ENCODE measurements at regions not wholly inside any gene's neighbourhood (a gene's known extent, or its start where the extent isn't known, plus 50 kb on each side); places are given as distances from the start of the nearest gene placed in this dataset.

DNA sequence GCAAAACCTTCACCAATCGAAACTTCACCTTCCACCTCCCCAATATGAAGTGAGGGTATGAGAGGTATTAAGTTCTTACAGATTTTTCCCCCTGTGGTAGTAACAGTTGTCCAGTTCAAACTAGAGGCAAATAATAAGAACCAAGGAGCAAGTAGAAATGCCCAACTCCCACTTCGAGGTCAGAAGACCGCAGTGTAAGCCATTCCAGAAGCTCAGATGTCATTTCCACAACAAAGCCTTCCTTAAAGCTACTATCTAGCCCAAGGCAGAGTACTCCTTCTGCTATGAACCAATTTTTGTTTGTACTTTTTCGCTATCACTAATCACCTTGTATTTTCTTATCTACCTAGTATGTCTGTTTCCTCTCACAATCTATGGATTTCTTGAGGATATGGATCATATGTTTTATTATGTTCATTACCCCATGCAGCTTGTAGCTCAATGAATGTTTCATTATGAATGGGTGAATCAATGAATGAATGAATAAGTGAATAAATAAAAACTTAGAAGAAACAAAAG lies 235.7 kb upstream of the KCNMB2 start:
- Histone ChIP-seq H3K27ac (no peak overlapping the region), H3K9me3 (no peaks in the 10 kb centered on the region), H3K27me3 (no peaks in the 10 kb centered on the region), H3K36me3 (no peaks in the 10 kb centered on the region), H3K4me3 (no peak overlapping the region), H3K4me1 (peaks cover 0 to 3% of the 10 kb centered on the region in 2 donors)
- DNase-seq (ENCODE audit: low spot score in 2 of 2): no peak
- intact Hi-C loops (cut with DNase I): loop anchor here (10.0 kb wide), 1 partner anchor 116 kb away; no protein-coding TSS in a partner anchor
- TF ChIP-seq, protein P1, sequence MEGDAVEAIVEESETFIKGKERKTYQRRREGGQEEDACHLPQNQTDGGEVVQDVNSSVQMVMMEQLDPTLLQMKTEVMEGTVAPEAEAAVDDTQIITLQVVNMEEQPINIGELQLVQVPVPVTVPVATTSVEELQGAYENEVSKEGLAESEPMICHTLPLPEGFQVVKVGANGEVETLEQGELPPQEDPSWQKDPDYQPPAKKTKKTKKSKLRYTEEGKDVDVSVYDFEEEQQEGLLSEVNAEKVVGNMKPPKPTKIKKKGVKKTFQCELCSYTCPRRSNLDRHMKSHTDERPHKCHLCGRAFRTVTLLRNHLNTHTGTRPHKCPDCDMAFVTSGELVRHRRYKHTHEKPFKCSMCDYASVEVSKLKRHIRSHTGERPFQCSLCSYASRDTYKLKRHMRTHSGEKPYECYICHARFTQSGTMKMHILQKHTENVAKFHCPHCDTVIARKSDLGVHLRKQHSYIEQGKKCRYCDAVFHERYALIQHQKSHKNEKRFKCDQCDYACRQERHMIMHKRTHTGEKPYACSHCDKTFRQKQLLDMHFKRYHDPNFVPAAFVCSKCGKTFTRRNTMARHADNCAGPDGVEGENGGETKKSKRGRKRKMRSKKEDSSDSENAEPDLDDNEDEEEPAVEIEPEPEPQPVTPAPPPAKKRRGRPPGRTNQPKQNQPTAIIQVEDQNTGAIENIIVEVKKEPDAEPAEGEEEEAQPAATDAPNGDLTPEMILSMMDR (IDR thresholded peaks at IDR 0.05): no peak

DNA sequence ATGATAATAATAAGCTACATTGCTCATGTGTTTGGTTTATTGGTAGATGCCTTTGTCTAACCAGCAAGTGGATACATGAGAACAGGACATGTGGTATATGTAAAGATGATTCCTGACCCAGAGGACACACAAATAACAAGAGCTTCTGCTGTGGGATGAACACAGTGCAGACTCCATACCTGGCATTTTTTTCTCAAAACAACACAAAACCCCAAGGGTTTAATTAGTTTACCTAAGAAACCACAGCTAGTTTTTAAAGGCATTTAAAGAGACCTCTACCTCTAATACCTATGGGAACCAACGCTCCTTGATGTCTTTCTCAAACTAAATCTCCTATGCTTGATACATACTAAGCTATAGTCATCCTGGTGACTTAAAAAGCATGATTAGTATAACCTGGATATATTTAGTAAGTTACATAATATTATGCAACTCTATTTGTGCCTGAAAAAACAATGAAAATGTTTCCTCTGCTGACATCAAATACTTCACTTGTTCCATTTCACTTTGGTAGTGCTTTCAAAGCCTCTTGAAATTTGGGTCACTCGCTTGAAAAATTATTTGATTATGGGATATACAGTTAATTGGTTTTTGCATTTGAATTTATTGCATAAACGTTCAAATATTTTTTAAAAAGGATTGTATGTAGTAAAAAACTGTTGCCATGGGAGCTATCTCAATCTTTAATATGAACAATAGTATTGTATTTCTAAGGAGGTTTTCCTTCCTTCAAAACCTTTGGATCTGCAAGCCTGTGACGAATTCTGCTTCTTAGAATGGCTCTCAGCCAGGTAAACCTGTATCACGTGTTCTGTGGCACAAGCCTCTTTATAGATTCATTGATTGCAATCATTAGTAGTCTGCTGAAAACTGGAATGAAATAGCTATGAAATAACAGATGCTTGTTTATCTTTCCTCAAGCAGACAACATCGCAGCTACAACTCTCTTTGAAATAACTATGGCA lies 233.0 kb upstream of the KCNMB2 start:
- Histone ChIP-seq H3K9me3 (no peaks in the 10 kb centered on the region), H3K4me1 (peaks cover 0 to 3% of the 10 kb centered on the region in 2 donors), H3K27ac (no peak overlapping the region), H3K4me3 (no peak overlapping the region), H3K36me3 (no peaks in the 10 kb centered on the region), H3K27me3 (no peaks in the 10 kb centered on the region)
- DNase-seq (ENCODE audit: low spot score in 2 of 2): no peak
- intact Hi-C loops (cut with DNase I): loop anchor here (10.0 kb wide), 1 partner anchor 118 kb away; no protein-coding TSS in a partner anchor
- TF ChIP-seq, protein P1 (IDR thresholded peaks at IDR 0.05): no peak

DNA sequence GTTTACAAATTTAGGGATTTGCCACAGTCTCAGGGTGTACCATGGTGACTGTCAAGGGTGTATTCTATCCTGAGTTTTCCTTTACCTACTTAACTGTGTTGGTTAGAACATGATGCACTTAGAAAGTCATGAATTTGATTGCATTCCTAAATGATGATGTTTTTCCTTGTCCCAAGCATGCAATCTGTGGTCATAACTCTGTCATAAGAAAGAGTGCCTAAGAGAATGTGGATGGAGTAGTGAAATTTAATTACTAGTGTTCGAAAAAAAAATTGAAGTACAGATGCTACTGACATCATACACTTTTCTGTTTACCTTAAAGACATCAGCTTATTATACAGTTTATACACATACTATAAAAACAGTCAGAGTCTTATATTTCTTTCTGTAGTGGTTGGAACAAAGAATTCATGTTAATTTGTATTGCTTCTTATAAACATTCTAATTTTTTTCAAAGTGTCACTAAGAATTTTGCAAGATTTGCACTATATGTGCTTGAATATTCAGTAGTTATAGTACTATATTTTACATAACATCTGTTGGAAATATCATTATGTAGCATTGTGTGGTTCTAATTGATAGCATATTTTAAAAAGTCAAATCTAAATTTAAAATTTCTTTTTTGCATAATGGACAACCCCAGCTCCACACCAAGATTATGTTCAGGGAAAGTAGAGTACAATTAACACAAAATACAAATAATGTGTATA lies 231.3 kb upstream of the KCNMB2 start:
- no peak overlapping the region for H3K4me3 ChIP-seq
- H3K27me3 ChIP-seq: no peaks in the 10 kb centered on the region
- no peak overlapping the region for H3K27ac ChIP-seq
- DNase-seq (ENCODE audit: low spot score in 2 of 2): no peak
- TF ChIP-seq, protein P1 (IDR thresholded peaks at IDR 0.05): no peak
- no peaks in the 10 kb centered on the region for H3K9me3 ChIP-seq
- peaks cover 0 to 3% of the 10 kb centered on the region in 2 donors for H3K4me1 ChIP-seq
- intact Hi-C loops (cut with DNase I): loop anchor here (10.0 kb wide), 1 partner anchor 120 kb away; no protein-coding TSS in a partner anchor
- no peaks in the 10 kb centered on the region for H3K36me3 ChIP-seq

DNA sequence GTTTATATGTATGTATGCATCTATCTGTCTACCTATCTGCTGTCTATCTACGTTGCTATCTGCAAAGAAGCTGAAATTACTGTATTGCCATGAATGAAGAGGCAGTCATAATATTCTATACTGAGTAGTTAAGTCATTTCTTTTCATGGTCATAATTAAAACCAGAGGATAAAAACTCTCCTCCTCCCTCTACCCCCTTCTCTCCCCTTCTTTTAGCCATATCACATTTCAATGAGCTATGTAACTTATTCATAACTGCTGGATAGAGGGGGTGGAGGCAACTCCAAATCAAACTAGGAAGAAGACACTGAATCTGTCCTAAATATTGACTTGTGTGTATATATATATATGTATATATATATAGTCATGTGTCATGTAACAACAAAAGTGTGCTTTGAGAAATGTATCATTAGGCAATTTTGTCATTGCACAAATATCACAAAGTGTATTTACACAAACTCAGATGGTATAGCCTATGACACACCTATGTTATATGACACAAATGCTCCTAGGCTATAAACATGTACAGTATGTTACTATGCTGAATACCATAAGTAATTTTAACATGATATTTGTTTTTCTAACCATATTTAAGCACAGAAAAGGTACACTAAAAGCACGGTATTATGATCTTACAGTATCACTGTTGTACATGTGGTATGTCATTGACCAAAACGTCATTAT lies 229.7 kb upstream of the KCNMB2 start:
- H3K27ac ChIP-seq: no peak overlapping the region
- no peak for DNase-seq (ENCODE audit: low spot score in 2 of 2)
- H3K27me3 ChIP-seq: no peaks in the 10 kb centered on the region
- H3K9me3 ChIP-seq: no peaks in the 10 kb centered on the region
- no peaks in the 10 kb centered on the region for H3K36me3 ChIP-seq
- peaks cover 0 to 3% of the 10 kb centered on the region in 2 donors for H3K4me1 ChIP-seq
- no peak overlapping the region for H3K4me3 ChIP-seq
- intact Hi-C loops (cut with DNase I): loop anchor here (10.0 kb wide), 1 partner anchor 122 kb away; no protein-coding TSS in a partner anchor
- TF ChIP-seq, protein P1 (IDR thresholded peaks at IDR 0.05): no peak

DNA sequence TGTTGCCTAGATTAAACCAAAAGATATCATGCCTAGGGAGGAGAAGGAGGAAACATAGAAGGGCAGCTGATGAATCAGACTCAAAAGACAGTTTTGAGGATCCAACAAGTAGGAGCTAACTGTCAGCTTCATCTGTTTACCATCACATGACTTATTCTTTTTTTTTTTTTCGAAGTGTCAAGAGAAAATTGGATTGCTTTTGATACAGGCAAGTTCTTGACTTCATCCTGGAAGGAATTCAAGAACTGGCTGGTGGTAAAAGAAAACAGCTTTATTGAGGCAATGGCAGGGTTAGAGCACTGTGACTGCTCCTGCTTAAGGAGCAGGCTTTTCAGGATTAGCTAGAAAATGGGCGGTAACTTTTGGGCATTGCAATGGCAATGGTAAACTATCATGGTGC lies 227.5 kb upstream of the KCNMB2 start:
- H3K9me3 ChIP-seq: no peaks in the 10 kb centered on the region
- H3K4me3 ChIP-seq: no peak overlapping the region
- H3K27ac ChIP-seq: no peak overlapping the region
- intact Hi-C loops (cut with DNase I): loop anchor here (10.0 kb wide), 1 partner anchor 124 kb away; no protein-coding TSS in a partner anchor
- H3K36me3 ChIP-seq: no peaks in the 10 kb centered on the region
- DNase-seq (ENCODE audit: low spot score in 2 of 2): no peak
- no peaks in the 10 kb centered on the region for H3K27me3 ChIP-seq
- H3K4me1 ChIP-seq: no peaks in the 10 kb centered on the region
- TF ChIP-seq, protein P1 (IDR thresholded peaks at IDR 0.05): no peak

Measured in ascending aorta (tissue), 2 donors.